ENCODE measurements at regions not wholly inside any gene's neighbourhood (a gene's known extent, or its start where the extent isn't known, plus 50 kb on each side); places are given as distances from the start of the nearest gene placed in this dataset.

DNA sequence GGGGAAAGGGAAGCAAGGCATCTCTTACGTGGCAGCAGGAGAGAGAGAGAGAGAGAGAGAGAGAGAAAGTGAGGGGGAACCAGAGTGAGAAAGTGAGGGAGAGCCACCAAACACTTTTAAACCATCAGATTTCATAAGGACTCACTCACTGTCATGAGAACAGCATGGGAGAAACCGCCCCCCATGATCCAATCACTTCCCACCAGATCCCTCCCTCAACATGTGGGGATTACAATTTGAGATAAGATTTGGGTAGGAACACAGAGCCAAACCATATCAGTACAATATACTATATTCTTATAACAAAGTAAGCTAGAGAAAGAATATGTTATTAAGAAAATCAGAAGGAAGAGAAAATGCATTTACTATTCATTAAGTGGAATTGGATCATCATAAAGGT, 53.7 kb upstream of the PLXNC1 start:
- intact Hi-C loops (cut with micrococcal nuclease): no loop called here
- H3K27me3 Mint-ChIP-seq: peaks cover 28% of the 10 kb centered on the region
- H3K4me1 Mint-ChIP-seq (ENCODE audit: low read depth): no peaks in the 10 kb centered on the region

DNA sequence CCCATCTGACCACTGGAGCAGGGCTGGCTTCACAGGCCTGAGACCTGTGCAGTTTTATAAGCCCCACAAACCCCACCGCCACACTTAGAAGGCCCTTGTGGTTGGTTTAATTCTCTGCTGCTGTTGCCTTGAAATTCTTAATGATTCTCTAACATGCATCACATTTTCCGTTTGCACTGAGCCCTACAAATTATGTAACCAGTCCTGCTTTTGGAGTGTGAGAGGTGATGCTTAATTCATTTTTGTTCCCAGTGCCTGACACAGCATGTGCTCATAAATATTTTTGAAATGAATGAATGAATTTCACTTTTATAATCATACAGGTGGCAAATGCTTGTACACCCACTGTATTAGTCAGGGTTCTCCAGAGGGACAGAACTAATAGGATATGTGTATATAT, 52.8 kb upstream of the PLXNC1 start:
- H3K4me1 Mint-ChIP-seq (ENCODE audit: low read depth): peaks cover 4% of the 10 kb centered on the region
- H3K9me3 Mint-ChIP-seq: no peaks in the 10 kb centered on the region
- intact Hi-C loops (cut with micrococcal nuclease): no loop called here
- peaks cover 35% of the 10 kb centered on the region for H3K27me3 Mint-ChIP-seq
- H3K4me3 Mint-ChIP-seq: no peak overlapping the region
- H3K27ac Mint-ChIP-seq: no peak overlapping the region
- no peaks in the 10 kb centered on the region for H3K36me3 Mint-ChIP-seq (ENCODE audit: low read depth)

More for the DNA sequence above, 53.7 kb upstream of the PLXNC1 start:
- H3K9me3 Mint-ChIP-seq: no peaks in the 10 kb centered on the region
- H3K4me3 Mint-ChIP-seq: no peak overlapping the region
- H3K36me3 Mint-ChIP-seq (ENCODE audit: low read depth): no peaks in the 10 kb centered on the region
- H3K27ac Mint-ChIP-seq: no peak overlapping the region

DNA sequence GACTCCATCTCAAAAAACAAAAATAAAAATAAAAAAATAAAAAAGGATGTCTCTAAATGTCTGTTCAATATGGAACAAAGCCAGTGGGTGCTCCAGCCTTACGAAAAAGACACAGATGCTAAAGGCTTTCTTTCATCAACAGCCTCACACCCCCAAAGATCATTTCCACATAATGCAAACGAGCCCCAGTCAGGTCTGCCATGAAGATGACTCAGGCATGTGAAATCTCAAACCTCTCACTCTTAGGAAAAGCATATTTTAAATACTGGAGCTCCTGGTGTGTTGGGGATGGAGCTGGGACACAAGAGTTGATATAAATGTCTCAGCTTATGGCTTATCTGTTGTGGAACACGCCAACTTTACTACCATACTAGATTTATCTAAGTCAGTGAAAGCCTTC, 49.9 kb upstream of the PLXNC1 start:
- intact Hi-C loops (cut with micrococcal nuclease): no loop called here
- peaks cover 39% of the 10 kb centered on the region for H3K27me3 Mint-ChIP-seq

More for the DNA sequence above, 49.9 kb upstream of the PLXNC1 start:
- Mint-ChIP-seq H3K9me3 (no peaks in the 10 kb centered on the region), H3K4me1 (ENCODE audit: low read depth) (peaks cover 23% of the 10 kb centered on the region), H3K4me3 (no peak overlapping the region), H3K36me3 (ENCODE audit: low read depth) (no peaks in the 10 kb centered on the region), H3K27ac (no peak overlapping the region)
